GM20000 (cell line): ENCODE measurements at regions not wholly inside any gene's neighbourhood (a gene's known extent, or its start where the extent isn't known, plus 50 kb on each side); places are given as distances from the start of the nearest gene placed in this dataset.
"Not testable (repeated sequence)": the region's sequence is repeated elsewhere in the genome, so short reads cannot be mapped to it uniquely, and the experiment has no call there.

Experiments used
- DNase-seq: peaks from one replicate; pipeline ENCODE4 v3.0.0; 2012; ENCODE audit warnings: low spot score
- CTCF ChIP-seq: IDR thresholded peaks from 2 replicates; pipeline ENCODE4 v1.5.1; 2012; ENCODE audit warnings: mild to moderate bottlenecking, control low read depth; ENCODE audit errors: extremely low read depth, missing control alignments

GRCh38 chr2:64250751-64251423 lies 106.7 kb upstream of the PELI1 start:
- TF ChIP-seq CTCF, result no peak
- no peak for DNase-seq

- TF ChIP-seq CTCF, result no peak
- DNase-seq, result no peak
Measured at GRCh38 chr2:64251497-64252250, 107.5 kb upstream of the PELI1 start.

GRCh38 chr2:64252251-64252978 lies 108.2 kb upstream of the PELI1 start:
- not testable (repeated sequence) for DNase-seq

GRCh38 chr2:64253421-64253820 lies 109.2 kb upstream of the PELI1 start:
- not testable (repeated sequence) for DNase-seq

- DNase-seq, result no peak
- no peak for TF ChIP-seq CTCF
Measured at GRCh38 chr2:64258566-64258965, 114.3 kb upstream of the PELI1 start.

GRCh38 chr2:64259312-64259711 lies 115.1 kb upstream of the PELI1 start:
- TF ChIP-seq CTCF, result no peak
- DNase-seq, result no peak

- no peak for DNase-seq
Measured at GRCh38 chr2:64260093-64260803, 116.0 kb upstream of the PELI1 start.

More at GRCh38 chr2:64260093-64260803, 116.0 kb upstream of the PELI1 start:
- TF ChIP-seq CTCF, result no peak
